OCI-LY3 (cell line): ENCODE measurements at regions not wholly inside any gene's neighbourhood (a gene's known extent, or its start where the extent isn't known, plus 50 kb on each side); places are given as distances from the start of the nearest gene placed in this dataset.

Source experiments
- CTCF ChIP-seq: fragments of 200-600, 300-600 bp; sonication (generic); IDR thresholded peaks from 2 replicates; pipeline ENCODE4 v1.5.1; 2014; ENCODE audit warnings: antibody characterized with exemption, low read length, low read depth
- EZH2phosphoT487 ChIP-seq: fragments of 200-600 bp; shearing (Covaris generic); IDR thresholded peaks from 2 replicates; pipeline ENCODE4 v1.6.1; 2018; ENCODE audit warnings: antibody characterized with exemption, mixed run types, low read depth

GRCh38 chr1:47696404-47696736 lies 258.5 kb downstream of the FOXD2 start:
- no peak for TF ChIP-seq CTCF
- no peak for TF ChIP-seq EZH2phosphoT487
